GM12878 (cell line): ENCODE measurements at regions not wholly inside any gene's neighbourhood (a gene's known extent, or its start where the extent isn't known, plus 50 kb on each side); places are given as distances from the start of the nearest gene placed in this dataset.

Source experiments
- ATAC-seq: fragments of 200-7000 bp; cut with Tn5 transposase; 3 replicates; pipeline ENCODE4 v1.9.1; 2020; ENCODE audit warnings: mild to moderate bottlenecking, moderate library complexity
- BruUV-seq: library from RNA; stranded (reverse); fragments of 400-500 nt; replicated peaks from 2 replicates; lab custom pipeline; 2021; lab: Mats Ljungman, UMichigan
- CTCF ChIA-PET: fragments of 300-600 bp; sonication (Branson Sonifier 250); formaldehyde crosslinking; extraction: SDS; loops from one replicate; lab custom pipeline; 2021; ENCODE audit warnings: inconsistent platforms; lab: Yijun Ruan, JAX
- POLR2A ChIA-PET: fragments of 350-600 bp; formaldehyde crosslinking; extraction: SDS; loops from one replicate; lab custom pipeline; 2021; ENCODE audit warnings: inconsistent platforms; lab: Charles Lee
- RAD21 ChIA-PET: fragments of 300-600 bp; sonication (Branson Sonifier 250); formaldehyde crosslinking; loops from one replicate; lab custom pipeline; 2023; ENCODE audit warnings: antibody characterized with exemption; ENCODE audit not compliant: unreplicated experiment; lab: Charles Lee
- SMC1A ChIA-PET: fragments of 300-600 bp; sonication (Branson Sonifier 250); formaldehyde crosslinking; loops from one replicate; lab custom pipeline; 2023; ENCODE audit not compliant: unreplicated experiment, uncharacterized antibody; lab: Charles Lee
- DNase-seq: peaks from one replicate; pipeline ENCODE4 v3.0.0-alpha.2; 2011; ENCODE audit warnings: low read depth, low spot score
- FAIRE-seq: peaks from 3 replicates; lab custom pipeline; 2011; peaks lifted over from hg19 to GRCh38; lab: Jason Lieb, UNC
- H2AFZ ChIP-seq: 2 replicates; pipeline ENCODE4 v1.6.0; 2011; ENCODE audit warnings: low read depth, low read length, control low read depth; ENCODE audit not compliant: control insufficient read depth
- H3K27ac ChIP-seq: 2 replicates; pipeline ENCODE4 v1.5.1; 2011; ENCODE audit warnings: control low read depth; ENCODE audit not compliant: control insufficient read depth, insufficient read depth
- H3K27me3 ChIP-seq, 2 experiments: replicated peaks in 1 of 2; 2 replicates each; pipeline versions ENCODE4 v1.6.0 to v1.6.1; 2011; ENCODE audit warnings: low read length in 1 of 2; ENCODE audit not compliant: control insufficient read depth in 2 of 2, insufficient read depth in 2 of 2
- H3K36me3 ChIP-seq, 2 experiments: 2 replicates each; pipeline ENCODE4 v1.5.1; 2011; ENCODE audit warnings: low read length in 1 of 2; ENCODE audit not compliant: control insufficient read depth in 2 of 2, insufficient read depth in 2 of 2
- H3K4me1 ChIP-seq: 2 replicates; pipeline ENCODE4 v1.6.1; 2011; ENCODE audit warnings: mild to moderate bottlenecking, low read length, moderate library complexity, mixed read lengths; ENCODE audit not compliant: control insufficient read depth, insufficient read depth
- H3K4me2 ChIP-seq: 2 replicates; pipeline ENCODE4 v1.6.0; 2011; ENCODE audit warnings: control low read depth; ENCODE audit not compliant: control insufficient read depth, insufficient read depth
- H3K4me3 ChIP-seq: fragments of 200-600 bp; sonication (generic); 2 replicates; pipeline ENCODE4 v1.5.1; 2016
- H3K79me2 ChIP-seq: 2 replicates; pipeline ENCODE4 v1.6.0; 2011; ENCODE audit warnings: low read length; ENCODE audit not compliant: control insufficient read depth, insufficient read depth
- H3K9ac ChIP-seq: 2 replicates; pipeline ENCODE4 v1.8.0; 2011; ENCODE audit warnings: low read length, control low read depth, mixed read lengths; ENCODE audit not compliant: control insufficient read depth, insufficient read depth
- H3K9me3 ChIP-seq: replicated peaks from 3 replicates; pipeline ENCODE4 v1.5.1; 2011; ENCODE audit warnings: mild to moderate bottlenecking, low read length; ENCODE audit not compliant: control insufficient read depth, insufficient read depth
- H4K20me1 ChIP-seq: 2 replicates; pipeline ENCODE4 v1.6.0; 2011; ENCODE audit not compliant: control insufficient read depth, insufficient read depth
- ATF3 ChIP-seq: IDR thresholded peaks from 2 replicates; pipeline ENCODE4 v1.6.1; 2011; ENCODE audit warnings: low read depth, mild to moderate bottlenecking, low read length, moderate library complexity, borderline replicate concordance; ENCODE audit errors: extremely low read depth
- CREM ChIP-seq: IDR thresholded peaks from 2 replicates; pipeline ENCODE4 v1.6.1; 2014; ENCODE audit warnings: antibody characterized with exemption, low read depth
- CTCF ChIP-seq, 3 experiments: IDR thresholded peaks in 2 of 3; conservative IDR thresholded peaks in 1 of 3; 2 replicates each; pipeline ENCODE4 v1.5.1; 2011; ENCODE audit warnings: low read depth in 3 of 3, low read length in 3 of 3, mild to moderate bottlenecking in 3 of 3, control low read depth in 2 of 3, moderate library complexity in 2 of 3, inconsistent platforms in 1 of 3, mixed read lengths in 1 of 3; ENCODE audit not compliant: control insufficient read depth in 2 of 3, insufficient read depth in 1 of 3; ENCODE audit errors: extremely low read depth in 1 of 3
- DPF2 ChIP-seq: fragments of 450-650 bp; IDR thresholded peaks from 2 replicates; pipeline ENCODE4 v1.6.1; 2017; ENCODE audit warnings: mild to moderate bottlenecking
- IKZF2 ChIP-seq, 2 experiments: fragments of 450-650 bp; IDR thresholded peaks; 2 replicates each; pipeline ENCODE4 v1.6.1; 2017; ENCODE audit warnings: mild to moderate bottlenecking in 2 of 2, moderate library complexity in 2 of 2
- KDM1A ChIP-seq: fragments of 200-600 bp; sonication (generic); IDR thresholded peaks from 2 replicates; pipeline ENCODE4 v1.6.1; 2016; ENCODE audit warnings: borderline replicate concordance
- NR2C2 ChIP-seq: IDR thresholded peaks from 2 replicates; pipeline ENCODE4 v1.6.1; 2011; ENCODE audit warnings: borderline replicate concordance, low read depth; ENCODE audit not compliant: control insufficient read depth, insufficient read length
- PBX3 ChIP-seq: IDR thresholded peaks from 2 replicates; pipeline ENCODE4 v1.6.1; 2011; ENCODE audit warnings: mild to moderate bottlenecking, low read depth, low read length, moderate library complexity; ENCODE audit not compliant: insufficient replicate concordance
- POLR2AphosphoS2 ChIP-seq: IDR thresholded peaks from 2 replicates; pipeline ENCODE4 v1.6.1; 2011; ENCODE audit warnings: low read depth, mild to moderate bottlenecking, low read length, improper control_type of control experiment, moderate library complexity
- RB1 ChIP-seq: fragments of 450-650 bp; formaldehyde crosslinking; IDR thresholded peaks from 2 replicates; pipeline ENCODE4 v1.6.1; 2017; ENCODE audit warnings: mild to moderate bottlenecking, borderline replicate concordance
- SPI1 ChIP-seq: IDR thresholded peaks from 2 replicates; pipeline ENCODE4 v1.6.1; 2011; ENCODE audit warnings: low read depth, mild to moderate bottlenecking, low read length, moderate library complexity, borderline replicate concordance; ENCODE audit not compliant: insufficient read depth
- STAT3 ChIP-seq: IDR thresholded peaks from 2 replicates; pipeline ENCODE4 v1.6.1; 2011; ENCODE audit warnings: low read depth, low read length, improper control_type of control experiment
- TCF3 ChIP-seq: IDR thresholded peaks from 2 replicates; pipeline ENCODE4 v1.6.1; 2012; ENCODE audit warnings: low read depth, mild to moderate bottlenecking, low read length, borderline replicate concordance; ENCODE audit not compliant: insufficient read depth
- WGBS: methylation state at CpG from one replicate; pipeline ENCODE4 v1.1.6; 2016; ENCODE audit warnings: low lambda C conversion rate; ENCODE audit not compliant: insufficient replicate concordance, insufficient coverage; ENCODE audit errors: missing lambda C conversion rate; 5-methylcytosine and 5-hydroxymethylcytosine counted together
- in situ Hi-C: fragments of 300-500 bp; cut with MboI; formaldehyde crosslinking; loops from 9 replicates; pipeline ENCODE4 v1.14.3; 2018; ENCODE audit warnings: mixed read lengths
- intact Hi-C: fragments of 100-400 bp; cut with micrococcal nuclease; formaldehyde crosslinking; loops from one replicate; pipeline ENCODE4 v1.14.2; 2022; ENCODE audit not compliant: unreplicated experiment

- 0% methylated on average over 3 of the region's 3 CpGs for WGBS
Measured at GRCh38 chr4:124203613-124204238, 508.8 kb downstream of the ANKRD50 start.

GRCh38 chr4:124206779-124207605, 505.5 kb downstream of the ANKRD50 start:
- H3K4me3 ChIP-seq, result no peak overlapping the region
- ChIA-PET POLR2A (no interaction called here), RAD21 (no interaction called here), CTCF (no interaction called here), SMC1A (no interaction called here)
- ATAC-seq (no peak), DNase-seq (no peak), FAIRE-seq (no peak)
- no peaks in the 10 kb centered on the region for H4K20me1 ChIP-seq
- in situ Hi-C loops, result no loop called here
- no peak overlapping the region for H3K9ac ChIP-seq
- H3K27me3 ChIP-seq, result no peaks in the 10 kb centered on the region
- H3K36me3 ChIP-seq, result no peaks in the 10 kb centered on the region
- H3K27ac ChIP-seq, result no peak overlapping the region
- H3K4me2 ChIP-seq, result no peak overlapping the region
- 53% methylated on average over 9 of the region's 9 CpGs for WGBS
- intact Hi-C loops, result no loop called here
- H3K79me2 ChIP-seq, result no peaks in the 10 kb centered on the region
- BruUV-seq, result no TSS peak
- H2AFZ ChIP-seq, result no peak overlapping the region
- H3K9me3 ChIP-seq, result no peaks in the 10 kb centered on the region
- no peaks in the 10 kb centered on the region for H3K4me1 ChIP-seq
- TF ChIP-seq SPI1, result no peak
- TF ChIP-seq CTCF (IDR thresholded peaks at IDR 0.05 in 2 of 3, conservative IDR thresholded peaks at IDR 0.05 in 1 of 3; ENCODE audit: control insufficient read depth in 2 of 3, extremely low read depth in 1 of 3, insufficient read depth in 1 of 3, low read depth in 3 of 3, low read length in 3 of 3), result no peak
- no peak for TF ChIP-seq POLR2AphosphoS2
- TF ChIP-seq PBX3, result no peak
- TF ChIP-seq NR2C2, result no peak
- TF ChIP-seq STAT3, result no peak
- no peak for TF ChIP-seq IKZF2 (IDR thresholded peaks at IDR 0.05)
- TF ChIP-seq DPF2, result no peak
- TF ChIP-seq RB1, result no peak
- TF ChIP-seq TCF3, result no peak

More at GRCh38 chr4:124203613-124204238, 508.8 kb downstream of the ANKRD50 start:
- ATAC-seq (no peak), FAIRE-seq (no peak)
- in situ Hi-C loops (no loop called here), intact Hi-C loops (no loop called here)
- CTCF ChIA-PET, result no interaction called here
- Histone ChIP-seq H3K4me3 (no peak overlapping the region), H3K4me2 (no peak overlapping the region), H2AFZ (no peak overlapping the region), H3K27ac (no peak overlapping the region), H3K9ac (no peak overlapping the region), H3K4me1 (no peaks in the 10 kb centered on the region), H4K20me1 (no peaks in the 10 kb centered on the region), H3K36me3 (no peaks in the 10 kb centered on the region), H3K27me3 (no peaks in the 10 kb centered on the region)
- POLR2A ChIA-PET, result no interaction called here
- RAD21 ChIA-PET, result no interaction called here
- BruUV-seq, result no TSS peak
- SMC1A ChIA-PET, result no interaction called here
- TF ChIP-seq ATF3 (no peak), CREM (no peak), KDM1A (no peak)
- TF ChIP-seq, all 136 proteins: peak for 0
- H3K9me3 ChIP-seq, result no peaks in the 10 kb centered on the region
- no peak for DNase-seq
- H3K79me2 ChIP-seq, result no peaks in the 10 kb centered on the region
